Sigmoid colon (tissue), 4 donors: ENCODE measurements at regions not wholly inside any gene's neighbourhood (a gene's known extent, or its start where the extent isn't known, plus 50 kb on each side); places are given as distances from the start of the nearest gene placed in this dataset.

Experiments
- EP300 ChIP-seq, 4 donors: sonication (generic); formaldehyde crosslinking; IDR thresholded peaks; one replicate each; pipeline ENCODE4 v1.6.1; 2017; ENCODE audit warnings: antibody characterized with exemption in 4 of 4
- POLR2A ChIP-seq, 2 donors: fragments of 450-650 bp; IDR thresholded peaks; one replicate each; pipeline ENCODE4 v1.6.1; 2016; ENCODE audit warnings: antibody characterized with exemption in 2 of 2, mild to moderate bottlenecking in 2 of 2, moderate library complexity in 2 of 2
- TF ChIP-seq, protein P1 (sequence below), 4 experiments: fragments of 450-650 bp in 3 of 4; fragments of 200-600 bp in 1 of 4; IDR thresholded peaks; one replicate each; pipeline ENCODE4 v1.5.1; 2016 to 2019; ENCODE audit warnings: antibody characterized with exemption in 4 of 4, mild to moderate bottlenecking in 3 of 4, moderate library complexity in 2 of 4

DNA sequence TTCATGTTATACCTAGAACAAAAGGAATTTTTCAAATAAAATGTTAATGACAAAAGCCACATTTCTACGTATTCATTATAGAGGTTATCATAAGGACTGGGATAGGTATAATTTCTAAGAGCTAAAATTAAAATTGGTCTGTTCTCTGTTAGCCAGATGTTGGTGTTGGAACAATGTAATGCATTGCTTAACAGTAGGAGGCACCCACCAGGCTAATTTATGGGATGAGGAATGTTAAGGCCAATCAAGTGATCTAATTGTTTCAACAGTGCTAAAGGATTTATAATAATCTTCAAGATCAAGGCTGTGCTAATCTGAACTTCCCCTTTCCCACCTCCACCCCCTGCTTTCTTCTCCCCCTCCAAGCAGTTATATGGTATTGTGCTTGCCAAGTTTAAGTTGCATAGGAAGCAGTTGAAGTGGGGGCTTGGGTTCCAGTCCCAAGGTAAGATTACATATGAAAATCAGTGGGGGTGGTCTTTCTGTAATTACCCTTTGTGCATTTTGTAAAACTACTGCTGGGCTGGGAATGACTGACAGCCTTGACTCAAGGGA, 89.2 kb upstream of the BACH2 start:
- TF ChIP-seq, protein P1, sequence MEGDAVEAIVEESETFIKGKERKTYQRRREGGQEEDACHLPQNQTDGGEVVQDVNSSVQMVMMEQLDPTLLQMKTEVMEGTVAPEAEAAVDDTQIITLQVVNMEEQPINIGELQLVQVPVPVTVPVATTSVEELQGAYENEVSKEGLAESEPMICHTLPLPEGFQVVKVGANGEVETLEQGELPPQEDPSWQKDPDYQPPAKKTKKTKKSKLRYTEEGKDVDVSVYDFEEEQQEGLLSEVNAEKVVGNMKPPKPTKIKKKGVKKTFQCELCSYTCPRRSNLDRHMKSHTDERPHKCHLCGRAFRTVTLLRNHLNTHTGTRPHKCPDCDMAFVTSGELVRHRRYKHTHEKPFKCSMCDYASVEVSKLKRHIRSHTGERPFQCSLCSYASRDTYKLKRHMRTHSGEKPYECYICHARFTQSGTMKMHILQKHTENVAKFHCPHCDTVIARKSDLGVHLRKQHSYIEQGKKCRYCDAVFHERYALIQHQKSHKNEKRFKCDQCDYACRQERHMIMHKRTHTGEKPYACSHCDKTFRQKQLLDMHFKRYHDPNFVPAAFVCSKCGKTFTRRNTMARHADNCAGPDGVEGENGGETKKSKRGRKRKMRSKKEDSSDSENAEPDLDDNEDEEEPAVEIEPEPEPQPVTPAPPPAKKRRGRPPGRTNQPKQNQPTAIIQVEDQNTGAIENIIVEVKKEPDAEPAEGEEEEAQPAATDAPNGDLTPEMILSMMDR (IDR thresholded peaks at IDR 0.05): no peak
- no peak for TF ChIP-seq EP300 (IDR thresholded peaks at IDR 0.05)
- TF ChIP-seq POLR2A (IDR thresholded peaks at IDR 0.05): no peak
